GM19328 (cell line): ENCODE measurements at regions not wholly inside any gene's neighbourhood (a gene's known extent, or its start where the extent isn't known, plus 50 kb on each side); places are given as distances from the start of the nearest gene placed in this dataset.
"Not testable (repeated sequence)": the region's sequence is repeated elsewhere in the genome, so short reads cannot be mapped to it uniquely, and the experiment has no call there.

ENCODE experiments used
- ATAC-seq: cut with Tn5 transposase; IDR thresholded peaks from one replicate; pipeline ENCODE4 v1.9.1; 2021; ENCODE audit warnings: mild to moderate bottlenecking, moderate library complexity; ENCODE audit not compliant: unreplicated experiment

DNA sequence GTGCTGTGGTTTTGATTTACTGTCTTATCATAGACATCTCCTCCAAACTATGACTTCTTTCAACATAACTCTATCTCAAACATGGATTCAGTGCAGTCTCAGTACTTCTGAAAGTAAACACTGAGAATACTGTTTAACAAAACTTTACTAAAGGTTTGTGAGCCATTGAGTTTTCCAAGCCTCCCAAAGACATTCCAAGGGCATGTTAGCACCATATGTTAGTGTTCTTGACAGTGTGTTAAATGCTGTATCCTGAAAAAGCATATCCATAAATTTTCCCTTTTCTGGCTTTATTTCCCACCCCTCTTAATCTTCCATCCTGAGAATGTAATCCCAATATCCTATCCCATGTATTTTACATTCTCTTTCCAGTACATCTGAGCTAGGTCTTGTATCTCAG is 446.8 kb upstream of the CXADR start:
- ATAC-seq: no peak

DNA sequence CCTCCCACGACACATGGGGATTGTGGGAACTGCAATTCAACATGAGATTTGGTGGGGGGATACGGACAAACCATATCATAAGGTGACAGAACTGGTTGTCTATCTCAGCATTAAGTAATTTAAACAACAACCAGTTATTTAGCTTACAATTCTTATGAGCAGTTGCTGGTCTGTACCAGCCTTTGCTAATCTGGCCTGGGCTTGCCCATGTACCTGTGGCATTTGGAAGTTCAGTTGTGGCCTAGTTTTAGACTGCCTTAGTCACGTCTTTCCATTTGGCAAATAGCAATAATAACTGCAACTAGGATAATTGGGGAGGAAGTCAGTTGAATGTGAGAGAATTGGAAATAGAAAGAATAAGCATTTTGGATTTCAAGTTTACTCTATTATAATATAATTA is 441.8 kb upstream of the CXADR start:
- no peak for ATAC-seq

DNA sequence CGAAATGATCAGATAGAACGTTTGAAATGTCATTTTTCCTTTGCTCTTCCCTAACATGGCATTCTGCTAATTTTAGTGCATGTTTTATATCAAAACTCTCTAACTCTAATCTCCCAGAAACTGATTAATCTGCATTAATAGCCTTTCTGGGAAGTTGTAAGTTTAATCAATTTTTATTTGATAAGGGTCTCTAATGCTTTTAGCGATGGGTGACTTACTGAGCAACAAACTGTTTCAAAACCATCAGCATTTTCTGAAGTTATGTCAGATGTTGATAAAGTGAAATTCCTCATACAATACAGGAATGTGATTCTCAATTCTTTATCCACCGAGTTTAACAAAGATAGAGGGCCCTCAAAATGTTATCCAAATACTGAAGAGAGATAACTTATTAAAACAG is 431.6 kb upstream of the CXADR start:
- no peak for ATAC-seq

DNA sequence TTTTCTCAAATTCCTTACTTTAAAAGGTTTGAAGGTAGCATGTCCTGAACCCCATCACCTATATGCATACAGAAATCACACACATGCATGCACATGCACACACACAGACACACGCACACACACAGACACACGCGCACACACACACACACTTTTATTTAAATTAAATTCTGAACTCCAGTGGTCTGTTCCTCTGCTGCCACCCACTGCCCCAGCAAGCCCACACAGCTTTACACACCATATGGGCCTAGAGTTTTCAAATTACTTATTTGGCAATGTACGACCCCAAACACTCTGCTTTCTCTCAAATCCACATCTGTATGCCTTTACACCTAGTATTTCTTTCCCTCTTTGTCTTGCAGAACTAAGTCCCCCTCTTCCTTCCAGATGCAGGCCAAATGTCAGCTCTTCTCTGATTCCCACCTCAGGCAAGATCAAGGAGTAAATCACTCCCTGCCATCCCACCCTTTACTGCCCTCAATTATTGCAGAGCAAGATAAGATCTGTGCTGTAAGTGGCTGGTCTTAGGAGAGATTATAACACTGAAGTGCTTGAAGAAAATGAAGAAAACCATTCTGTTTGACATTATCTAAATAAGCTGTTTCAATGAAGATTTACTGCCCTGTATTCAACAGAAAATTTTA is 429.9 kb upstream of the CXADR start:
- no peak for ATAC-seq

DNA sequence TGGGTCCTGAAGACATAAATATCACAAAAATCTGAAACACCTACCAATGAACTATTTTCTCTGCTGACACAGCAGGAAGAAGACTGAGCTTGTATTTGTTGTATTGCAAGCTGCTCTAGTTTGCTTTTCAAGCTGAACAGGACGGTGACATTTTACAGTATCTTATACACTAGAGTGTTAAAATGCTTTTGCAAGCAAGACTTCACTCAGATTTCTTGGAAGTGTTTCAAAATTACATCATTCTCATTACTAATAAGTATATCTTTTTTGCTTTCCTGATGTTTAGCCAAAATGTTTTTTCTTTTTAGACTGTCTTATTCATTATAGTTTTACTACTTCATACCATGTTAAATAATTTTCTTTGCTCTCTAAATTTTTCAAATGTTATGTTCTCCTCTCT is 427.1 kb upstream of the CXADR start:
- no peak for ATAC-seq

DNA sequence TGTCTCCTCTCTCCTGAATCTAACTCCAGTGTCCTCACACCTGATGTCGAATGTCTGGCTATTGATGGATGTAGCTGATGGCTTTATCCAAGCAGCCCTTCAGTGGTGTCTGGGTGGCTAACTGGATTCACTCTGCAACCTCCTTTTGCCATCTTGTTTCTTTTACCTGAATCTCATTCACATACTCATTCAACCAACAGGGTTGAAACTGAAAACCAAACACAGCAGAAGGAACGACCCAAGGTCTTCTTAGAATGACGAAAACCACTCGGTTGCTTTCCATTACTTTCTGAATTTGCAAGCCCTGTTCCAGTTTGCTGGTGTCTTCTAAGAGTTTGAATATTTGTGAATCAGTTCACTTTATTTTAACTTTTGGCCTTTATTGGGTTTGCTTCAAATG is 424.3 kb upstream of the CXADR start:
- ATAC-seq: no peak

DNA sequence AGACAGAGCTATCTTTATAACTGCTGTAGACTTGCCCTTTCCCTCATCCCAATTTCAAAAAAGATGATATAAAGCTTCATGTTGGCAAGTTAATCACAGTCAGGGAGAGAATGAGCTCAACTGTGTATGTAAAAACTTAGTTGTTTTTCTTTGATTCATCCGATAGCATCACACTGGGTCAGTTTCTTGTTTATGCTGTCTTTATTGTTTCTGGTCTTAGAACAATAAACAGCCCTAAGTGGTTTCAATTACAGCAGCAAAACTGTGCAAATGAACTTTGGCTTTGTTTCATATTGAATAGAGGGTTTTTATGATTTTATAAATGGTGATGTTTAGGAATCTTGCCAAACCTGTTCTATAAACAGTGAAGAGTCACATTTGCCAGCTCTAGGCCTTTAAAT is 423.8 kb upstream of the CXADR start:
- ATAC-seq: no peak

DNA sequence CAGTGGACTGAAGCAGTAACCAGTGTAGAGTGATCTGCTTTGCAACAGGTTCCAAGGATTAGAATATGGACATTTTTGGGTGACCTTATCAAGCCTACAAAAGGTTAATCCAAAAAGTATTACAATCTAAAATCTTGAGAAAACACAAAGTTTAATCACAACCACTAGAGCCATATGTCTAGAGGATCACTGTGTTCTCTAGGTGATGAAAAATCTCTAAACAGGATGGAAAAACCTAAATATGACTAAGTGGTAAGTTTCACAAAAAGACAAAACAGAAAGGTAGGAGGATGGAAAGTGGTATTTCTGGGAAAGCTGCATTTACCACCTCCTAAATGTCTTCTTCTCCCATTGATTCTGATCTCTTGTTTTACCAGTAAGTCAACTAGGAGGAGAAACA is 411.1 kb upstream of the CXADR start:
- no peak for ATAC-seq

DNA sequence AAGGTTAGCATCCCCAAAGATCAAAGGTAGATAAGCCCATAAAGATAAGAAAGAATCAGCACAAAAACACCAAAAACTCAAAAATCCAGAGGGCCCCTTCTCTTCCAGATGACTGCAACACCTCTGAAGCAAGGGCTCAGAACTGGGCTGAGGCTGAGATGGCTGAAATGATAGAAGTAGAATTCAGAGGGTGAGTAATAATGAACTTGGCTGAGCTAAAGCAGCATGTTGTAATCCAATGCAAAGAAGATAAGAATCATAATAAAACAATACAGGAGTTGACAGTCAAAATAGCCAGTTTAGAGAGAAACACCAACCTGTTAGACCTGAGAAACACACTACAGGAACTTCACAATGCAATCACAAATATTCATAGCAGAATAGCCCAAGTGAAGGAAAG is 406.9 kb upstream of the CXADR start:
- ATAC-seq: no peak

DNA sequence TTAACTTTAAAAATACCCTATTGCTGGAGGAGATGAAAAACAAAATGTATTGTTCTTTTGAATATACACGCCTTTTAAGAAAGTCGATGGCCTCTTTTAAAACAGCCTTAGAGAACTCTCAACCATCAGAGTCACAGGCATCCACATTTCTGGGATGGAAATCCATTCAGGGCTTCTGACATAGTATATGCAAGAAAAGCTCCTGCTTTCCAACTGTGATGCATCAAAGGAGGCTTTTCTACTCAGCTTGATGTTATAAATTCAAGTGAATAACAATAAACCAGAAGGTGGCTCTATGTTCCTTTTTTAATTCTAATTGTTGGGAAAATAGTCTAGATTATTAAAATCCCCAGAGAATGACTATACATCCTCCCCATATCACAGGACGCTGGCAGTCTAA is 398.8 kb upstream of the CXADR start:
- no peak for ATAC-seq

DNA sequence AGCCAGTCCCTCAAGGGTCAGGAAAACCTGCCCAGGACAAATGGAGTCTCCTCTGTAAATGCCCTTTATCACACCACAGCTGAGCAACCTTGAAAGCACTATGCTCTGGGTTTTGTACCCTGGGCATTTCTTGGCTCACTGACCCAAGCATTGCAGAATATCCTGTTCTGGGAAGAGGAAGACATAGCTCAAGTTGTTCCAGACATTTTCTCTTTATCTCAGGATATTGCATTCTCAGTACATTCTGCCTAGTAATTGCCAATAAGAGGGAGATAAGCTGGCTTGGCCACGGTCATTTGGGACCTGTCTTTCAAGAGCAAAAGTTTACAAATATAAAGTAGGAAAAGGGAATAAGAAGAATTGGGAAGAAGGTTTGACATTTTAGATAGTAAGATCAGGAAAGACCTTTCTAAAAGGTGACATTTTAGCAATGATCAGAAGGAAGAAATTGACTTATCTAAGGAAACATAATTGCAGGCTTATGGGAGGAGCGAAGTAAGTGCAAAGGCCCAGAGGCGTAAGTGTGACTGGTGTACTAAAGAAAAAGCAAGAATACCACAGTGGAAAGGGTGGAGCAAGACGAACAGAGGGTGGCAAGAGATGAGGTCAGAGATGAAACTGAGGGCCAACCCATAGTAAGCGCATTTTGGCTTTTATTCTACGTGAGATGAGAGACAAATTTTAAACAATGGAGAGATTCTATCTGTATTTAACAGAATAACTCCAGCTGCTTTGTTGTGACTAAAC is 394.0 kb upstream of the CXADR start:
- no peak for ATAC-seq

DNA sequence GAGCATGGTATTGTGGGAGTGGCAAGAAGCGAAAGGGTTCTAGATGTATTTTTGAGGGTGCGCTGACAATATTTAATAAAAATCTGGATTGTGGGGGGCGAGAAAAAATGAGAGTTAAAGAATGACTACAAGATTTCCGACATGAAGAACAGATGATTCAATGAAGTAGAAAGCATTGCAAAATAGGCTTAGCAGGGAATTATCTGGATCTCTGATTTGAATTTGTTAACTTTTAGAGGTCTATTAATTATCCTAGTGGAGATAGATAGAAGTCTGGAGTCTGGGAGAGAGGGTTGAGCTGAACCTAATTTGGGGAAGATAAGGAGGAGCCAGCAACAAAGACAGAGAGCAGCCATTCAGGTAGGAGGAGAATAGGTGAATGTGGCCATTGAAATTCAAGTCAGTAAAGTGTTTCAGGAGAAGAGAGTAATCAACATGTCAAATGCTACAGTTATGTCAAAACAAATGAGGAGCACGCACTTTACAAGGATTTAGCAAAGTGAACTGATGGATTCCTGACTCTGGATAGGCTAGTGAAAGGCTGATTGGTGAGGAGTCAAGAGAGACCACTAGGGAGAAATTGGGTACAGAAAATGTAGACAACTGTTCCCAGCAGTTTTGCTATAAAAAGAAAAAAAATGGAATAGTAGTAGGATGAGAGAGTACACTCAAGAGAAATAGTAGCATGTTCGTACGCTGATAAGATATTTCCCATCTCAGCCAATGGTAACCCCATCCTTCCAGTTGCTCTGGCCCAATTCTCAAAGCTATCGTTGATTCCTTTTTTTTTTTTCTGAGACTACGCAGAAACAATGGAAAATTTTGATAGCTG is 393.2 kb upstream of the CXADR start:
- ATAC-seq: no peak

DNA sequence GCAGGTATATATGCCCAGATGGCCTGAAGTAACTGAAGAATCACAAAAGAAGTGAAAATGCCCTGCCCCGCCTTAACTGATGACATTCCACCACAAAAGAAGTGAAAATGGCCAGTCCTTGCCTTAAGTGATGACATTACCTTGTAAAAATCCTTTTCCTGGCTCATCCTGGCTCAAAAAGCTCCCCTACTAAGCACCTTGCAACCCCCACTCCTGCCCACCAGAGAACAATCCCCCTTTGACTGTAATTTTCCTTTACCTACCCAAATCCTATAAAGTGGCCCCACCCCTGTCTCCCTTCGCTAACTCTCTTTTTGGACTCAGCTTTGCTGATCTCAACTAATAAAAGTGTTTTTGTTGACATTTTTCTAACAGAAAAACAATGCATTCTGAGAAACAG is 385.4 kb upstream of the CXADR start:
- not testable (repeated sequence) for ATAC-seq

DNA sequence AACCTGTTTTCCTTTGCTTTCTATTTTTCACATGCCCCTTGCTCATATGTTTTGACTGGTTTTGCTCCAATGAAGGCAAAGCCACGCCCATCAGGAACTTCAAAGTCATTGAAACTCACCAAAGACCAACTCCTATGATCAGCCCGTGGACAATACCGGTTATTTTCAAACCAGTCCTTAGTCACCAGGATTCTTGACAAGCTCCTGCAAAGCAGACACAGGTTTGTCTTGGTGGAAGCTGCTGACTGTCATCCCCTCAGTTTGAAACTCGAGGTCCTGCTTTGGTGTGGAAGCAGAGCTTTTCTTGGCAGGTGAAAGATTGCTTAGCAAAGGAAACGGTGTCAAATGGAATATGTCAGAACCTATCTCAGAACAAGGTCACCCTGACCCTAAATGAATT is 384.7 kb upstream of the CXADR start:
- ATAC-seq: no peak

DNA sequence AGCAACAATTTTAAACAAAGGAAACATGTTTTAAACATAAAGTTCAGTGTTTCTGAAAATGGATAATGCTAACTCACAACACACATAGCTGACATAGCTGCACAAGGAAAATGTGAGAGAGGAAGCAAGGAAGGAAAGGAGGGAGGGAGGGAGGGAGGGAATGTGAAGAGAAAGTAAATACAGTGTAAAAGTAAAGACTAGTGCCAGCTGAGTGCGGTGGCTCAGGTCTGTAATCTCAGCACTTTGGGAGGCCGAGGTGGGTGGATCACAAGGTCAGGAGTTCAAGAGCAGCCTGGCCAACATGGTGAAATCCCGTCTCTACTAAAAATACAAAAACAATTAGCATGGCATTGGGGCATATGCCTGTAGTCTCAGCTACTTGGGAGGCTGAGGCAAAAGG is 373.7 kb upstream of the CXADR start:
- not testable (repeated sequence) for ATAC-seq

DNA sequence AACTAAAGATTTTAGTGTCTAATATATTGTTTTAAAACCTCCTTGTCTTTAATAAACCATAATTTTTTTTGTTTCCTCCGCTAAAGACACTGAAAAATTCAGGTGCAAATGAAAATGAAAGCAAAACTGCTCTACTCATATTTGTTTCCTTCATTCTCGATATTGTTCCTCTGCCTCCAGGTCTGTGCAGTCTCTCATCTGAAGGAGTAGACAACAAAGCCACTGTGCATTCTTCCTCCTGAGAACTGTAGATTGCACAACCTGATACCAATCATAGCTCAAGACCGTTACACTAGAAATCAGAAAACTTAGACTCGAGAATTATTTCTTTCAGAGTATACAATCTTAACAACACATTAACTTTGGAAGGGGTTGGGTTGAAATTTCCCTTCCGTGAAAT is 373.1 kb upstream of the CXADR start:
- ATAC-seq: no peak

DNA sequence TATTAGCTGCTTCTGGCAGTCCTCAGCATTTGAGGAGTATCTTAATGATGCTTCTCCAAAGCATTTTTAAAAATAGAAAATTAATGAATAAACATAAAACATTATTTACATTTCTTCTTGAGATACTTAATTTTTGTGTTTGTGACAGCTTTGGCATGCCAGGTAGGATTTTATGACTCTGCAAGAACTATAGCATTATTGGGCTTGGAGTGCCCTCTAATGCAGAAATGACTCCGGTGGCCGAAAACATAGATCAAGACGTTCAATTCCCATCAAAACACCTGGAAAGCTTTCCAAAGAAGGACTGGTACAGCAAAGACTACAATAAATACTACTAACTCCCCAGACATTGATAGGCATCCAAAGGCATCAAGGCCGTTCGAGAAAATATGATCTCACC is 366.4 kb upstream of the CXADR start:
- ATAC-seq: no peak

DNA sequence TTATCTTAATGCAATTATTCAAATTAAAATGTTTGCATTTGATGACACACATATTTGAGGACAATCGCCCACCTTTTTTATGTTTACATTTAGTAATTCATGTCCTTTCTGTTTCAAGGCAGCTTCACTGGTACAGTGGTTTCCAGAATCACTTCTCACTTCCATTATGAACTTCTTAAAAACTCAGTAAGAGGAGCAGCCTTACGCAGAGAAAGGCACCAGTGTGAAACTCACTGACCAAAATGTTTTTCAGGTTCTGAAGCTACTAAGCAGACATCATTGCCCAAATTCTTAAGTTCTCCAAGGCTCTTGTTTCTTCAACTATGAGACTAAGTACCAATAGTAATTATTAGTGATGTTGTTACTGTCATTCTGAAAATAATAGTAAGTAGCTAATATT is 353.1 kb upstream of the CXADR start:
- ATAC-seq: no peak

DNA sequence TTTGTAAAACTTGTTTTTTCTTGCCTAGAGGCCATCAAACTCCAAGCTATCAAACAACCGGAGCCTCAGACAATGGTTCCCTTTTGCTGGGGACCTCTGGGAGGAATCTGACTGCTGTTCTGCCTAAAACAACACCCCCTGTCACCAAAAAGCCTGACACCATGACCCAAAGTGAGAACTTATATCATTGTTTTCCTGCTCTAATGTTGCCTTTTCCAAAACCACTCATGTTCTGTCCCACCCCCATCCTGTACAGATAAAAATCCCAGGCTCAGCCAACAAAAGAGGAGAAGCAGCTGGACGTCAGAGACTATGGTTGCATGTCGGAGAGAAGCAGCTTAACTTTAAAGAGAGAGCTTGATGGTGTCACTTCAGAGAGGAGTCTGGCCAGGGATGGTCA is 327.2 kb upstream of the CXADR start:
- no peak for ATAC-seq

DNA sequence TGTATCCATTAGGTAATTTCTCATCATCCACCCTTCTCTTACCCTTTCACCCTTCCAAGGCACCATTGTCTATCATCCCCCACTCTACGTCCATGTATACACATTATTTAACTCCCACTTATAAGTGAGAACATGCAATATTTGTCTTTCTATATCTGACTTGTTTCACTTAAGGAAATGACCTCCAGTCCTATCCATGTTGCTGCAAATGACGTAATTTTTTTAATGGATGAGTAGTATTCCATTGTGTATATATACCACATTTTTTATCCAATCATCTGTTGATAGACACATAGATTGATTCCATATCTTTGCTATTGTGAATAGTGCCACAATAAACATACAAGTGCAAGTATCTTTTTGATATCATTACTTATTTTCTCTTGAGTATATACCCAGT is 322.9 kb upstream of the CXADR start:
- ATAC-seq: no peak

DNA sequence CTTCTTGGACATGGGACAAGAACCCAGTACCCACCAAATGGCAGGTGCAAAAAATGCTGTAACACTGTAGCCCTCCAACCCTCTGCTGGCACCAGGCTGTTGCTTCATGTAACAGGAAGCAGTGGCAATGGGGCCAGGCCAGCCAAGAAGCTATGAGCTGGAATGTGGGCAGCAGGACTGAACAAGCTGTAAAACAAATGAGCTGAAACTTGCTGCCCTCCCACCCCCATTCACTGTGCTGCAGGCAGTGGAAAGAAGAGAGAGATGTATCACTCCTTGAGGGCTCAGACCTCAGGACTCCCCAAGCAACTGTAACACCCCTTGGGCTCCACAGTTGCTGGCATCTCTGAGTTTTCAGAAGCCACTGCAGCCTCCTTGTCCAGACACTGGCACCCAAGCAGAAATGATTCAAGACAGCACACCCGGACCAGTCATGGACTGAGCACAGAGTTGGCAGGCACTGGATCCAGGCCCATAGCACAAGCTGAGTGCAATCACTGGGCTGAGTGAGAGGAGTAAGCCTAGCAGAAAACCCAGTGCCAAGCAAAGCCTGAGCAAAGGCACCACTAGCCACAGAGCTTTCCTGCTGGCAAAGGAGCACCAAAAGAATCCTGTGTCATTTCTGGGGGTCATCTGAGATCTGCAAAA is 321.4 kb upstream of the CXADR start:
- ATAC-seq: no peak

DNA sequence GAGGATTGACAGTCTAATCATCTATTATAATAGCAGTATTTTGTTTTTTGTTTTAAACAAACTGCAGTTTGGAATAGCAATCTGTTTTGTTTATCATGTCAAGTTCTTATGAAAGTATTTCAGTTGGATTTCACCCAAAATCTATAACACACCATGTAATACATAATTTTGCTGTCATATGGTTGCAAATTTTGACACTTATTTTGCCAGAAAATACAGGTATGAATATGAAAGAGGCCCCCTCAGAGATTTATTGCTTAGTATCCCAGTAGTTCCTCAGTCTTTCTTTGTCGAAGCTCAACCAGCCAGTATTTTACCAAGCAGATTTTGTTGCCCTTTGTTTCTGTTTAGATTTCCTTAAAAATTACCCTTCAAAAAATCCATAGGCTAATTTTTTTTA is 317.5 kb upstream of the CXADR start:
- no peak for ATAC-seq
